NCI-H82 (cell line): ENCODE measurements at regions not wholly inside any gene's neighbourhood (a gene's known extent, or its start where the extent isn't known, plus 50 kb on each side); places are given as distances from the start of the nearest gene placed in this dataset.
"Not testable (repeated sequence)": the region's sequence is repeated elsewhere in the genome, so short reads cannot be mapped to it uniquely, and the experiment has no call there.

Experiments
- DNase-seq: peaks from one replicate; lab custom pipeline; 2025; lab: John Stamatoyannopoulos, UW

GRCh38 chr2:111365986-111366640, 245.4 kb downstream of the BCL2L11 start:
- not testable (repeated sequence) for DNase-seq

- not testable (repeated sequence) for DNase-seq
Measured at GRCh38 chr2:111366641-111367029, 245.9 kb downstream of the BCL2L11 start.

DNA sequence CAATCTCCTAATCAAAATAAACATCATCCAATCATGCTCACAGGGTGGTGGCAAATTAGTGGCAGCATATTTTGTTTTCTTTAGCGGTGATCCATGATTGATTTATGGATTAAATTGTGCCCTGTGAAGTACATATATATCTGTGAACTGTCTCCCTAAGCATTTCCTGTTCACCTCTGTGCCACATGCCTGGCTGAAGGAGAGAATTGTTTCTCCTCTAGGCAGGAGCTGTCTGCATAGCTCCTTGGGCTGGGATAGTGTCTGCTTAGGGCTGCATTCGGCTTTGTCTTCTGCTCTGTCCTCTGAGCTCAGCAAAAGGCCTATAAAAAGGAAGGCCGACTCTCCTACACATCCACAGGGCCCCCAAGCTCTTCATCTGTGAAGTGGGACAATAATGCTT, 246.4 kb downstream of the BCL2L11 start:
- not testable (repeated sequence) for DNase-seq

DNA sequence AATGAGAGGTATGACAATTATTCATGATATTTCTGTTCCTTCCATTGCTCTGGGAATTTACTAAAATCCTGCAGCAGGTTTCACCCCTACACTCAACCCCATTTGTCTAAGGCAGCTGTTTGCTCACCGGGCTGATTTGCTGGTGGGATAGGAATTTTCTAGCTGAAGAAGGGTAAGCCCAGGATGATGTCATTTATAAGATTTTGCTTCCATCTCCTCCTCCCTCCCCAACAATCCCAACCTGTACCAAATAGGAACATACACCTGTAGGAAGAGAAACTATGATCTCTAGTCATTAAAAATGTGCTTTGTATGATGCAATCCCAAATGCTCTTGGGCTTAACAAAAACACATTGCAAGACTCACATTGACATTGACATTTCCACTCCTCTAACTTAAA, 247.2 kb downstream of the BCL2L11 start:
- not testable (repeated sequence) for DNase-seq

GRCh38 chr2:111368288-111368687, 247.6 kb downstream of the BCL2L11 start:
- not testable (repeated sequence) for DNase-seq

- not testable (repeated sequence) for DNase-seq
Measured at GRCh38 chr2:111373060-111373459, 252.3 kb downstream of the BCL2L11 start.

GRCh38 chr2:111373989-111374388, 253.3 kb downstream of the BCL2L11 start:
- DNase-seq, result not testable (repeated sequence)

- not testable (repeated sequence) for DNase-seq
Measured at GRCh38 chr2:111374734-111375133, 254.0 kb downstream of the BCL2L11 start.

GRCh38 chr2:111375320-111375883, 254.7 kb downstream of the BCL2L11 start:
- DNase-seq, result not testable (repeated sequence)

DNA sequence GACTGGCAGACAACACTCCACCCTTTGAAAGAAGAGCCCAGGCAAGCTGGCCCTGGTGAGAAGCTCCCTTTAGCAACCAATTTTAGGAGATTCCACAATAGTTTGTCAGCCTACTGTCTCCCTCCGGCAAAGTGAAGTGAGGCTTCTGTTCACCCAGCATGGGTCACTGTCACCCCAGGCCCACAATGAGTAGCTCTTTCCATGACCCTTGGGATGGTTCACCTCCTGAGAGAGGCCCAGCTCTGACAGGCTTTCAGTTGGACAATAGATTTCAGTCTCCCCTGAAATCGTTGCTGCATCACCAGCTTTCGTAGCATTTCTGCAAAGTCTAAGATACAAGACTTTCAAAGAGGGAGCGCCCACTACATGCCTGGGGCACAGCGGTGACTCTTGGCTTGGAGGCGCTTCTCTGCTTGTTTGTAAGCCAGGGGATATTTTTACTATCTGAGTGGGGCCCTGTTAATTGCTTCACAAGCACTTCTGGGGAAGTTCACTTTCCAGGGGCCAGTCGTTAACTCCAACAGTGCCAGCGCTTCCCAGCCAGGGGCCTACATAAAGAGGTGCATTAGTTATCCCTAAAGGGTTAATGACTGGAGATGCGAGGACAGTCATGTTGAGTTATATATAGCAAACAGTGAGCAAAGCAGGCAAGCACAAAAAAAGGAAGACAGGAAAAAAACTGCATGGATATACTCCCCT, 255.7 kb downstream of the BCL2L11 start:
- not testable (repeated sequence) for DNase-seq

DNA sequence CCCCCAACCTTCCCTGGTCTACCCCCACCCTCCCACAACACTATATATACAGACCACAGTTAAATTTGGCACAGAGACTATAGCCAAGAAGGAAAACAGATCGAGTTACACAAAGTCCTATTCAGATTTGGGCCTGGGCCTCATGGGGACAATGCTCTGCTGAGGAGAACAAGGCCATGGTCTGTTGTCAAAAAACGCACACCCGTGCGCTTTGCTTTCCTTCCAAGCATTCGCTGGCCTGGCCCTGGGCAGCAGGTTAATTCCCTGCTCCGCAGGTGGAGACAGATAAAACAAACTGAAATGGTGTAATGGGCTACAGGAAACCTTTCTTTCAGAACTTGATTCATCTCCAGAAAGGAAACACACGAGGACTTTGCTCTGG, 256.2 kb downstream of the BCL2L11 start:
- not testable (repeated sequence) for DNase-seq

- not testable (repeated sequence) for DNase-seq
Measured at GRCh38 chr2:111377386-111377959, 256.8 kb downstream of the BCL2L11 start.

GRCh38 chr2:111378348-111378747, 257.6 kb downstream of the BCL2L11 start:
- DNase-seq, result not testable (repeated sequence)

GRCh38 chr2:111380733-111381439, 260.2 kb downstream of the BCL2L11 start:
- DNase-seq, result not testable (repeated sequence)

GRCh38 chr2:111381530-111382306, 261.0 kb downstream of the BCL2L11 start:
- not testable (repeated sequence) for DNase-seq

DNA sequence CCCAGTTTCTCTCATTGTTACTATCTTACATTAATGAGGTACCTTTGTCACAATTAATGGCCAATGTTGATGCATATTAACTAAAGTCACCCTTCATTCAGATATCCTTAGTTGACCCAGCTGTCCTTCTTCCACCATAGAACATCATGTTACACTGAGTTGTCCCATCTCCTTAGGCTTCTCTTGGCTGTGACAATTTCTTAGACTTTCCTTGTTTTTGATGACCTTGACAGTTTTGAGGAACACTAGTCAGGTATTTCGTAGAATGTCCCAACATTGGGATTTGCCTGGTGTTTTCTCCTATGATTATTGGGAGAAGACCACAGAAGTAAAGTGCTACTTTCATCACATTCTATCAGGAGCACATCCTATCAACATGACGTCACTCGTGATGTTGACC, 261.8 kb downstream of the BCL2L11 start:
- not testable (repeated sequence) for DNase-seq

GRCh38 chr2:111383311-111383710, 262.6 kb downstream of the BCL2L11 start:
- DNase-seq, result not testable (repeated sequence)

- DNase-seq, result not testable (repeated sequence)
Measured at GRCh38 chr2:111385226-111385957, 264.7 kb downstream of the BCL2L11 start.

GRCh38 chr2:111390605-111391004, 269.9 kb downstream of the BCL2L11 start:
- DNase-seq, result not testable (repeated sequence)

DNA sequence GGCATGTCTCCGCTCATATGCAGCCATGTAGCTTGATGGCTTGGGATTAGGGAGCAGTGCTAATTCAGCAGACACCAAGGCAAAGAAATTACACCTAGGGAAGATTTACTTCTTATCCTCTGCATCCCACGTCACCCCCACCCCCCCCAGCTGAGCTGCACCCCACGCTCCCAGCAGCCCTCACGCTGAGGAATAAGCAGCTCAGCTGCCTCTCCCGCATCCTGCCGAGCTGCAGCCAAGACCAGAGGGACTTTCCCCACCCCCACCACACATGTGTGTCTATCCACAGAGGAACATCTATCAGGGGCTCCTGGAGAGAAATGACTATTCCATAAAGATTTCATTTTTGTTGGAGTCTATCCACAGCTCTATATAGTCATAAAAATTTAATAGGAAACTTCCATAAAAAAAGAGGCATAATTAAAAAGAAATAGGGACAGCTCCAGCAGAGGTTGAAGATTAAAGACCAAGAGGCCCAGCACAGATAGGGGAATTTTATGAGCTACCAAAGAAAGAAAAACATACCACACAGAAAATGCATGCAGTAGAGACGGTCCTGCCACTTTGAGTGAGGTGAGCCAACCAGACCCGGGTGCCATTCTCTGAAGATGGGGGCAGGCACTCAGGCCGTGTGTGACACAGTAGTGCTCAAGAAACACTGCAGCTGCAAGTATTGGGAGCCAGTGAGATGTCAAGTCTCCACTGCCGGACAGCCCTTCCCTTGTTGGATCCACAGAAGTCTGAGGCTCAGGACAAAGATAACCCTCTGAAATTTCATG, 274.8 kb downstream of the BCL2L11 start:
- DNase-seq, result not testable (repeated sequence)
